Stimulated activated CD8-positive, alpha-beta memory T cell treated with anti-CD3 and anti-CD28 coated beads, Interleukin-12 subunit alpha, Interleukin-12 subunit beta, amount 100 ng/mL, for 24 hours (primary cell): ENCODE measurements at regions not wholly inside any gene's neighbourhood (a gene's known extent, or its start where the extent isn't known, plus 50 kb on each side); places are given as distances from the start of the nearest gene placed in this dataset.

Source experiments
- DNase-seq: peaks from one replicate; pipeline ENCODE4 v3.0.0-alpha.2; 2020; ENCODE audit errors: extremely low read depth

- DNase-seq: no peak
Observed at GRCh38 chr18:40006634-40007033, 1948.4 kb upstream of the PIK3C3 start.

- no peak for DNase-seq
Observed at GRCh38 chr18:40004246-40004645, 1950.8 kb upstream of the PIK3C3 start.

- no peak for DNase-seq
Observed at GRCh38 chr18:39998317-39998716, 1956.7 kb upstream of the PIK3C3 start.

GRCh38 chr18:39994498-39994897 is 1960.5 kb upstream of the PIK3C3 start:
- DNase-seq: no peak

GRCh38 chr18:39991696-39992265 is 1963.3 kb upstream of the PIK3C3 start:
- DNase-seq: no peak

- no peak for DNase-seq
Observed at GRCh38 chr18:39990540-39990939, 1964.5 kb upstream of the PIK3C3 start.

- DNase-seq: no peak
Observed at GRCh38 chr18:39976771-39977170, 1978.3 kb upstream of the PIK3C3 start.

- no peak for DNase-seq
Observed at GRCh38 chr18:39972521-39972920, 1982.5 kb upstream of the PIK3C3 start.

GRCh38 chr18:39969803-39970494 is 1985.1 kb upstream of the PIK3C3 start:
- no peak for DNase-seq

- DNase-seq: no peak
Observed at GRCh38 chr18:39966275-39966674, 1988.8 kb upstream of the PIK3C3 start.

GRCh38 chr18:39962546-39962945 is 1992.5 kb upstream of the PIK3C3 start:
- no peak for DNase-seq

GRCh38 chr18:39960550-39960949 is 1994.5 kb upstream of the PIK3C3 start:
- DNase-seq: no peak

- no peak for DNase-seq
Observed at GRCh38 chr18:39959839-39960238, 1995.2 kb upstream of the PIK3C3 start.

- no peak for DNase-seq
Observed at GRCh38 chr18:39958876-39959275, 1996.2 kb upstream of the PIK3C3 start.

- DNase-seq: no peak
Observed at GRCh38 chr18:39952816-39953215, 2002.2 kb upstream of the PIK3C3 start.

- no peak for DNase-seq
Observed at GRCh38 chr18:39951142-39951720, 2003.8 kb upstream of the PIK3C3 start.

- no peak for DNase-seq
Observed at GRCh38 chr18:39946623-39947061, 2008.4 kb upstream of the PIK3C3 start.

GRCh38 chr18:39945076-39945475 is 2010.0 kb upstream of the PIK3C3 start:
- no peak for DNase-seq

- no peak for DNase-seq
Observed at GRCh38 chr18:39942702-39943101, 2012.3 kb upstream of the PIK3C3 start.

GRCh38 chr18:39938676-39939608 is 2016.1 kb upstream of the PIK3C3 start:
- DNase-seq: no peak

GRCh38 chr18:39935598-39935997 is 2019.4 kb upstream of the PIK3C3 start:
- no peak for DNase-seq

GRCh38 chr18:39918847-39919246 is 2036.2 kb upstream of the PIK3C3 start:
- DNase-seq: no peak
